K562 (cell line): ENCODE measurements at regions not wholly inside any gene's neighbourhood (a gene's known extent, or its start where the extent isn't known, plus 50 kb on each side); places are given as distances from the start of the nearest gene placed in this dataset.

Source experiments
- ARID3A ChIP-seq: IDR thresholded peaks from 2 replicates; pipeline ENCODE4 v1.6.1; 2012; ENCODE audit warnings: low read depth, low read length, improper control_type of control experiment, borderline replicate concordance
- COPS2 ChIP-seq: fragments of 450-650 bp; conservative IDR thresholded peaks from 2 replicates; pipeline ENCODE4 v1.6.1; 2016; ENCODE audit warnings: mild to moderate bottlenecking, moderate library complexity
- ELK1 ChIP-seq: sonication (generic); formaldehyde crosslinking; IDR thresholded peaks from 2 replicates; pipeline ENCODE4 v1.8.1; 2022; ENCODE audit warnings: missing genetic modification reagents
- EWSR1 ChIP-seq: fragments of 450-650 bp; IDR thresholded peaks from 2 replicates; pipeline ENCODE4 v1.6.1; 2018; ENCODE audit warnings: borderline replicate concordance, mild to moderate bottlenecking, low read depth, moderate library complexity; ENCODE audit not compliant: partially characterized antibody
- FOXM1 ChIP-seq, 2 experiments: fragments of 450-650 bp in 1 of 2; sonication (generic) in 1 of 2; formaldehyde crosslinking in 1 of 2; IDR thresholded peaks; 2 replicates each; pipeline versions ENCODE4 v1.6.1 to v1.9.0; 2017 to 2022; ENCODE audit warnings: low read depth in 2 of 2, mild to moderate bottlenecking in 2 of 2, missing genetic modification reagents in 1 of 2, moderate library complexity in 1 of 2
- PRDM10 ChIP-seq: fragments of 450-650 bp; IDR thresholded peaks from 2 replicates; pipeline ENCODE4 v1.6.1; 2018; ENCODE audit not compliant: partially characterized antibody
- THAP7 ChIP-seq: fragments of 250-450 bp; sonication (Bioruptor Pico); IDR thresholded peaks from 2 replicates; pipeline ENCODE4 v1.5.0; 2021
- XRCC5 ChIP-seq: fragments of 200-400 bp; formaldehyde crosslinking; IDR thresholded peaks from 2 replicates; pipeline ENCODE4 v1.6.1; 2017; ENCODE audit warnings: low read depth, mild to moderate bottlenecking, low read length
- ZNF197 ChIP-seq: fragments of 200-800 bp; sonication (Bioruptor generic); IDR thresholded peaks from 2 replicates; pipeline ENCODE4 v1.6.1; 2016; ENCODE audit warnings: low read depth, missing genetic modification characterization, missing compliant biosample characterization
- ZNF354B ChIP-seq: fragments of 250-450 bp; sonication (Bioruptor Pico); IDR thresholded peaks from 2 replicates; pipeline ENCODE4 v1.4.0; 2020
- ZNF511 ChIP-seq: sonication (generic); formaldehyde crosslinking; IDR thresholded peaks from 2 replicates; pipeline ENCODE4 v1.8.0; 2022; ENCODE audit warnings: mild to moderate bottlenecking, missing genetic modification reagents

GRCh38 chr9:87135074-87135473 lies 187.8 kb upstream of the GAS1 start:
- TF ChIP-seq THAP7 (CRISPR knock-in tag) (no peak), ARID3A (no peak), EWSR1 (no peak), FOXM1 (IDR thresholded peaks at IDR 0.05; ENCODE audit: low read depth) (no peak), FOXM1 (CRISPR knock-in tag; IDR thresholded peaks at IDR 0.05; ENCODE audit: low read depth) (no peak), ZNF197 (CRISPR knock-in tag) (no peak), XRCC5 (no peak), ZNF354B (no peak), COPS2 (no peak), PRDM10 (no peak), ELK1 (CRISPR knock-in tag) (no peak), ZNF511 (no peak)
